A673 (cell line): ENCODE measurements at regions not wholly inside any gene's neighbourhood (a gene's known extent, or its start where the extent isn't known, plus 50 kb on each side); places are given as distances from the start of the nearest gene placed in this dataset.

Experiments
- BruUV-seq: library from RNA; stranded (reverse); fragments of 400-500 nt; replicated peaks from 2 replicates; lab custom pipeline; 2021; lab: Mats Ljungman, UMichigan
- CTCF ChIA-PET: fragments of 300-600 bp; sonication (Branson Sonifier 250); formaldehyde crosslinking; loops from one replicate; lab custom pipeline; 2022; ENCODE audit warnings: antibody characterized with exemption; lab: Charles Lee
- POLR2A ChIA-PET: fragments of 300-600 bp; sonication (Branson Sonifier 250); formaldehyde crosslinking; loops from one replicate; lab custom pipeline; 2022; ENCODE audit warnings: antibody characterized with exemption; ENCODE audit not compliant: low non-redundant PET; lab: Charles Lee
- DNase-seq: peaks from one replicate; pipeline ENCODE4 v3.0.0-alpha.2; 2015; ENCODE audit warnings: low spot score
- H3K27ac ChIP-seq: fragments of 200-600 bp; sonication (generic); 2 replicates; pipeline ENCODE4 v1.5.1; 2016; ENCODE audit warnings: mixed run types, low read depth, mild to moderate bottlenecking, mixed read lengths, antibody characterized with exemption, low read length; ENCODE audit not compliant: poor library complexity, severe bottlenecking
- H3K27me3 ChIP-seq: fragments of 200-600 bp; sonication (generic); replicated peaks from 2 replicates; pipeline ENCODE4 v1.6.1; 2017; ENCODE audit warnings: mixed run types, low read depth, mild to moderate bottlenecking, mixed read lengths, antibody characterized with exemption, low read length; ENCODE audit not compliant: insufficient read depth, poor library complexity
- H3K36me3 ChIP-seq: fragments of 200-600 bp; sonication (generic); 2 replicates; pipeline ENCODE4 v1.6.1; 2016; ENCODE audit warnings: mixed run types, mild to moderate bottlenecking, mixed read lengths, antibody characterized with exemption, low read length; ENCODE audit not compliant: insufficient read depth, poor library complexity, severe bottlenecking
- H3K4me1 ChIP-seq: fragments of 200-600 bp; sonication (generic); 2 replicates; pipeline ENCODE4 v1.6.1; 2017; ENCODE audit warnings: mixed run types, mild to moderate bottlenecking, mixed read lengths, antibody characterized with exemption, low read length; ENCODE audit not compliant: insufficient read depth, poor library complexity, severe bottlenecking
- H3K4me3 ChIP-seq: fragments of 200-600 bp; sonication (generic); 2 replicates; pipeline ENCODE4 v1.5.1; 2016; ENCODE audit warnings: low read depth, mixed run types, mild to moderate bottlenecking, mixed read lengths, low read length; ENCODE audit not compliant: poor library complexity, severe bottlenecking
- H3K9me3 ChIP-seq: fragments of 200-600 bp; sonication (generic); 2 replicates; pipeline ENCODE4 v1.6.1; 2016; ENCODE audit warnings: mixed run types, low read depth, mild to moderate bottlenecking, mixed read lengths, antibody characterized with exemption, low read length; ENCODE audit not compliant: poor library complexity, severe bottlenecking
- CTCF ChIP-seq: fragments of 300-800, 200-600 bp; sonication (generic); conservative IDR thresholded peaks from 2 replicates; pipeline ENCODE4 v1.5.1; 2017; ENCODE audit warnings: low read depth, mild to moderate bottlenecking, antibody characterized with exemption, low read length, moderate library complexity, mixed read lengths
- EZH2 ChIP-seq: fragments of 200-600 bp; sonication (generic); IDR thresholded peaks from 2 replicates; pipeline ENCODE4 v1.6.1; 2017; ENCODE audit warnings: borderline replicate concordance, low read depth, mild to moderate bottlenecking, mixed read lengths, antibody characterized with exemption, low read length; ENCODE audit not compliant: poor library complexity, severe bottlenecking
- intact Hi-C: fragments of 100-400 bp; cut with micrococcal nuclease; formaldehyde crosslinking; loops from one replicate; pipeline ENCODE4 v1.10.0; 2022; ENCODE audit not compliant: unreplicated experiment

GRCh38 chr20:50315586-50316551 lies 125.2 kb downstream of the CEBPB start:
- no peak overlapping the region for H3K4me3 ChIP-seq
- no peaks in the 10 kb centered on the region for H3K9me3 ChIP-seq
- no peaks in the 10 kb centered on the region for H3K36me3 ChIP-seq
- TF ChIP-seq CTCF (no peak), EZH2 (no peak)
- intact Hi-C loops = no loop called here
- H3K4me1 ChIP-seq = no peaks in the 10 kb centered on the region
- no peak overlapping the region for H3K27ac ChIP-seq
- POLR2A ChIA-PET = interaction anchor here (0.6 kb wide), 1 partner anchor 416 kb away, joined by 7 read pairs; no protein-coding TSS in a partner anchor
- no peak for DNase-seq
- CTCF ChIA-PET = no interaction called here
- no TSS peak for BruUV-seq
- H3K27me3 ChIP-seq = no peaks in the 10 kb centered on the region

GRCh38 chr20:50317116-50317515 lies 126.5 kb downstream of the CEBPB start:
- TF ChIP-seq CTCF (no peak), EZH2 (no peak)
- no peaks in the 10 kb centered on the region for H3K36me3 ChIP-seq
- intact Hi-C loops = no loop called here

GRCh38 chr20:50317609-50318008 lies 127.0 kb downstream of the CEBPB start:
- POLR2A ChIA-PET = no interaction called here
- no TSS peak for BruUV-seq
- H3K36me3 ChIP-seq = no peaks in the 10 kb centered on the region
- DNase-seq = no peak
- intact Hi-C loops = no loop called here
- no peak overlapping the region for H3K27ac ChIP-seq
- no peak overlapping the region for H3K4me3 ChIP-seq
- H3K27me3 ChIP-seq = no peaks in the 10 kb centered on the region
- TF ChIP-seq CTCF (no peak), EZH2 (no peak)
- H3K9me3 ChIP-seq = no peaks in the 10 kb centered on the region
- CTCF ChIA-PET = no interaction called here
- no peaks in the 10 kb centered on the region for H3K4me1 ChIP-seq

More at GRCh38 chr20:50317116-50317515, 126.5 kb downstream of the CEBPB start:
- H3K9me3 ChIP-seq = no peaks in the 10 kb centered on the region
- H3K27me3 ChIP-seq = no peaks in the 10 kb centered on the region
- H3K27ac ChIP-seq = no peak overlapping the region
- no TSS peak for BruUV-seq
- CTCF ChIA-PET = no interaction called here
- no peaks in the 10 kb centered on the region for H3K4me1 ChIP-seq
- POLR2A ChIA-PET = interaction anchor here (0.6 kb wide), 1 partner anchor 417 kb away, joined by 7 read pairs; no protein-coding TSS in a partner anchor
- no peak overlapping the region for H3K4me3 ChIP-seq
- no peak for DNase-seq
